HepG2 (cell line): ENCODE measurements at regions not wholly inside any gene's neighbourhood (a gene's known extent, or its start where the extent isn't known, plus 50 kb on each side); places are given as distances from the start of the nearest gene placed in this dataset.

Experiments
- ATAC-seq: fragments of 200-7000 bp; cut with Tn5 transposase; 3 replicates; pipeline ENCODE4 v1.9.1; 2020; ENCODE audit warnings: mild to moderate bottlenecking, moderate library complexity
- BruUV-seq: library from RNA; stranded (reverse); fragments of 400-500 nt; replicated peaks from 2 replicates; lab custom pipeline; 2021; lab: Mats Ljungman, UMichigan
- CTCF ChIA-PET: fragments of 300-600 bp; formaldehyde crosslinking; extraction: SDS; loops from one replicate; lab custom pipeline; 2021; ENCODE audit warnings: low total read pairs, inconsistent platforms, low intra/inter-chr PET ratio; lab: Yijun Ruan, JAX
- POLR2A ChIA-PET: fragments of 350-600 bp; sonication (Branson Sonifier 250); formaldehyde crosslinking; loops from one replicate; lab custom pipeline; 2020; ENCODE audit warnings: antibody characterized with exemption, inconsistent platforms; lab: Yijun Ruan, JAX
- DNase-seq: peaks from one replicate; pipeline ENCODE4 v3.0.0-alpha.2; 2015; ENCODE audit warnings: low spot score
- FAIRE-seq: peaks from 3 replicates; lab custom pipeline; 2011; peaks lifted over from hg19 to GRCh38; lab: Jason Lieb, UNC
- H2AFZ ChIP-seq: one replicate; pipeline ENCODE4 v1.6.1; 2011; ENCODE audit warnings: low read length, inconsistent platforms
- H3K27ac ChIP-seq: fragments of 300-600 bp; 3 replicates; pipeline ENCODE4 v1.8.0; 2011; ENCODE audit warnings: mixed run types, mild to moderate bottlenecking, mixed read lengths, low read length, inconsistent platforms; ENCODE audit not compliant: insufficient read depth; ENCODE audit errors: extremely low read length
- H3K27me3 ChIP-seq, 2 experiments: fragments of 200-600 bp in 1 of 2; 2 replicates in 1 of 2; 3 replicates in 1 of 2; pipeline versions ENCODE4 v1.6.0 to v1.8.0; 2011; ENCODE audit warnings: low read length in 2 of 2, mild to moderate bottlenecking in 2 of 2, moderate library complexity in 2 of 2, inconsistent platforms in 1 of 2; ENCODE audit not compliant: insufficient read depth in 2 of 2, control insufficient read depth in 1 of 2
- H3K36me3 ChIP-seq, 2 experiments: fragments of 200-600 bp in 1 of 2; replicated peaks in 1 of 2; 2 replicates in 1 of 2; 3 replicates in 1 of 2; pipeline versions ENCODE4 v1.5.1 to v1.8.0; 2011; ENCODE audit warnings: low read length in 2 of 2, inconsistent platforms in 1 of 2; ENCODE audit not compliant: insufficient read depth in 2 of 2, control insufficient read depth in 1 of 2
- H3K4me1 ChIP-seq: 2 replicates; pipeline ENCODE4 v1.5.1; 2012; ENCODE audit warnings: low read length, inconsistent platforms; ENCODE audit not compliant: insufficient read depth
- H3K4me2 ChIP-seq: 2 replicates; pipeline ENCODE4 v1.6.0; 2011; ENCODE audit warnings: low read depth, low read length, inconsistent platforms
- H3K4me3 ChIP-seq, 3 experiments: fragments of 200-600 bp in 1 of 3; sonication (generic), shearing (Covaris generic) in 1 of 3; replicated peaks in 1 of 3; 2 replicates each; pipeline ENCODE4 v1.5.1; 2011 to 2016; ENCODE audit warnings: low read length in 3 of 3, inconsistent platforms in 2 of 3, low read depth in 2 of 3, mild to moderate bottlenecking in 2 of 3, control low read depth in 1 of 3, mixed read lengths in 1 of 3; ENCODE audit not compliant: insufficient read depth in 1 of 3
- H3K79me2 ChIP-seq: one replicate; pipeline ENCODE4 v1.6.1; 2011; ENCODE audit warnings: low read length, inconsistent platforms; ENCODE audit not compliant: insufficient read depth
- H3K9ac ChIP-seq: 2 replicates; pipeline ENCODE4 v1.6.0; 2011; ENCODE audit warnings: mild to moderate bottlenecking, low read depth, low read length, inconsistent platforms; ENCODE audit not compliant: insufficient read depth
- H3K9me3 ChIP-seq: 2 replicates; pipeline ENCODE4 v1.5.1; 2012; ENCODE audit warnings: mild to moderate bottlenecking, low read length
- H4K20me1 ChIP-seq: 2 replicates; pipeline ENCODE4 v1.6.0; 2011; ENCODE audit warnings: inconsistent platforms, mild to moderate bottlenecking, low read length, moderate library complexity; ENCODE audit not compliant: insufficient read depth
- RCOR2 ChIP-seq: IDR thresholded peaks from 2 replicates; pipeline ENCODE4 v1.6.1; 2016; ENCODE audit warnings: missing biosample characterization, missing genetic modification reagents
- ZNF572 ChIP-seq: sonication (generic); formaldehyde crosslinking; IDR thresholded peaks from 2 replicates; pipeline ENCODE4 v1.5.1; 2020; ENCODE audit warnings: mild to moderate bottlenecking, missing genetic modification reagents
- ZNF891 ChIP-seq: sonication (generic); formaldehyde crosslinking; IDR thresholded peaks from 2 replicates; pipeline ENCODE4 v1.5.0; 2020; ENCODE audit warnings: mild to moderate bottlenecking, missing genetic modification reagents
- WGBS: methylation state at CpG from one replicate; pipeline ENCODE4 v1.1.6; 2017; ENCODE audit warnings: low lambda C conversion rate; 5-methylcytosine and 5-hydroxymethylcytosine counted together
- in situ Hi-C: cut with HindIII; loops from 2 replicates; pipeline ENCODE4 v1.10.0; 2017; ENCODE audit warnings: low pct_unique_long_range_greater_than_20kb; ENCODE audit not compliant: extremely low pct_ligation_motif_present
- intact Hi-C: fragments of 100-400 bp; cut with micrococcal nuclease; formaldehyde crosslinking; loops from one replicate; pipeline ENCODE4 v1.10.0; 2022; ENCODE audit not compliant: unreplicated experiment
- TF ChIP-seq, protein P1 (sequence below): sonication (generic); formaldehyde crosslinking; IDR thresholded peaks from 2 replicates; pipeline ENCODE4 v1.8.1; 2023; ENCODE audit warnings: mild to moderate bottlenecking, missing genetic modification reagents
- TF ChIP-seq, protein P2 (sequence below): sonication (generic); formaldehyde crosslinking; IDR thresholded peaks from 2 replicates; pipeline ENCODE4 v1.4.0; 2020; ENCODE audit warnings: missing genetic modification reagents
- TF ChIP-seq, protein P3 (sequence below), 2 experiments: sonication (generic) in 1 of 2; formaldehyde crosslinking in 1 of 2; IDR thresholded peaks; 2 replicates each; pipeline versions ENCODE4 v1.4.0 to v1.6.1; 2016 to 2020; ENCODE audit warnings: borderline replicate concordance in 1 of 2, low read depth in 1 of 2, mild to moderate bottlenecking in 1 of 2, missing genetic modification reagents in 1 of 2

DNA sequence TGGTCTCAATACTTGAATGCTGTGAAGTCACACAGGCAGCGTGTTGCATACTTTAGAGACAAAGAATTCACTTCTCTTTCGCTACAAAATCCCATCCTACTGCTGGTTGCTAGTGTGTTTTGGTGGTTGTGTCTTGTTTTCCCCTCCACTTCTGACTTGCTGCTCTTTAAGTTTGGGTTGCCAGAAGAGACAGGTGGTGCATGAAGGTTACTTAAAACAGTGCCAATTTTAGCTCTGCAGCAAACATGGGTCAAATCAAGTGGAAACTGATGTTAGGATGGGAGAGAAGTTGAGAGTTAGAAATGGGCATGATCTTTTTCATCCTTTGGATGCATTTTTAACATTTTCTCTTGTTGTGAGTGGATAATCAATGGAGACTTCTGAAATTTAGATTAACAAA is 136.2 kb upstream of the KCNH7 start:
- H3K4me1 ChIP-seq = no peaks in the 10 kb centered on the region
- H3K4me2 ChIP-seq = no peak overlapping the region
- no peak overlapping the region for H2AFZ ChIP-seq
- 3% methylated on average over 2 of the region's 2 CpGs for WGBS
- in situ Hi-C loops (no loop called here), intact Hi-C loops (no loop called here)
- no peaks in the 10 kb centered on the region for H4K20me1 ChIP-seq
- POLR2A ChIA-PET = no interaction called here
- H3K27me3 ChIP-seq = no peaks in the 10 kb centered on the region
- DNase-seq (no peak), FAIRE-seq (no peak), ATAC-seq (no peak)
- H3K9me3 ChIP-seq = no peaks in the 10 kb centered on the region
- H3K79me2 ChIP-seq = no peaks in the 10 kb centered on the region
- no TSS peak for BruUV-seq
- H3K9ac ChIP-seq = no peak overlapping the region
- H3K4me3 ChIP-seq = no peak overlapping the region
- H3K36me3 ChIP-seq = no peaks in the 10 kb centered on the region
- no peak for TF ChIP-seq ZNF891 (CRISPR knock-in tag)
- TF ChIP-seq, protein P1, sequence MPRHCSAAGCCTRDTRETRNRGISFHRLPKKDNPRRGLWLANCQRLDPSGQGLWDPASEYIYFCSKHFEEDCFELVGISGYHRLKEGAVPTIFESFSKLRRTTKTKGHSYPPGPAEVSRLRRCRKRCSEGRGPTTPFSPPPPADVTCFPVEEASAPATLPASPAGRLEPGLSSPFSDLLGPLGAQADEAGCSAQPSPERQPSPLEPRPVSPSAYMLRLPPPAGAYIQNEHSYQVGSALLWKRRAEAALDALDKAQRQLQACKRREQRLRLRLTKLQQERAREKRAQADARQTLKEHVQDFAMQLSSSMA (CRISPR knock-in tag) = no peak
- TF ChIP-seq RCOR2 (CRISPR knock-in tag) = no peak
- TF ChIP-seq ZNF572 (CRISPR knock-in tag) = no peak
- TF ChIP-seq, protein P2, sequence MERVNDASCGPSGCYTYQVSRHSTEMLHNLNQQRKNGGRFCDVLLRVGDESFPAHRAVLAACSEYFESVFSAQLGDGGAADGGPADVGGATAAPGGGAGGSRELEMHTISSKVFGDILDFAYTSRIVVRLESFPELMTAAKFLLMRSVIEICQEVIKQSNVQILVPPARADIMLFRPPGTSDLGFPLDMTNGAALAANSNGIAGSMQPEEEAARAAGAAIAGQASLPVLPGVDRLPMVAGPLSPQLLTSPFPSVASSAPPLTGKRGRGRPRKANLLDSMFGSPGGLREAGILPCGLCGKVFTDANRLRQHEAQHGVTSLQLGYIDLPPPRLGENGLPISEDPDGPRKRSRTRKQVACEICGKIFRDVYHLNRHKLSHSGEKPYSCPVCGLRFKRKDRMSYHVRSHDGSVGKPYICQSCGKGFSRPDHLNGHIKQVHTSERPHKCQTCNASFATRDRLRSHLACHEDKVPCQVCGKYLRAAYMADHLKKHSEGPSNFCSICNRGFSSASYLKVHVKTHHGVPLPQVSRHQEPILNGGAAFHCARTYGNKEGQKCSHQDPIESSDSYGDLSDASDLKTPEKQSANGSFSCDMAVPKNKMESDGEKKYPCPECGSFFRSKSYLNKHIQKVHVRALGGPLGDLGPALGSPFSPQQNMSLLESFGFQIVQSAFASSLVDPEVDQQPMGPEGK (CRISPR knock-in tag) = no peak
- TF ChIP-seq, all 625 proteins: peak for 0
- no peak overlapping the region for H3K27ac ChIP-seq
- CTCF ChIA-PET = no interaction called here

DNA sequence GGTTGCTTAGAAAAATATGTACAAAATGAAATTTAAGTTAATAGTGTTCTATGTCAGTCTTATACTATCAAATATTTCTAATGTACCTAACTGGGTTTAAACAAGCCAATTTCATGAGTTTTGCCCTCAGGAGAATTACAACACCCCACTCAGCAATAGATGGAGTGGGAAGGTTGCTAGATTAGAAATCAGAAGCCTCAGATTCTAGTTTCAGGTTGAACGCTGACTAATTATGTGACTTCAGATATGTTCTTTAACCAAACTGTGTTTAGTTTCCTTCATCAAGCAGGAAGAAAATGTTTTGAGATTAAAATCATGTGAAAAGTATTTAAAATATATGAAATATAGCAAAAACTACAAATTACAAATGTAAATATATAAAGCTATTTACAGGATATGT is 133.8 kb upstream of the KCNH7 start:
- intact Hi-C loops (no loop called here), in situ Hi-C loops (no loop called here)
- Histone ChIP-seq H3K4me2 (no peak overlapping the region), H3K9me3 (no peaks in the 10 kb centered on the region), H4K20me1 (no peaks in the 10 kb centered on the region), H3K27me3 (no peaks in the 10 kb centered on the region), H3K4me1 (no peaks in the 10 kb centered on the region), H2AFZ (no peak overlapping the region), H3K27ac (no peak overlapping the region), H3K9ac (no peak overlapping the region), H3K4me3 (no peak overlapping the region), H3K36me3 (no peaks in the 10 kb centered on the region), H3K79me2 (no peaks in the 10 kb centered on the region)
- TF ChIP-seq, protein P3, sequence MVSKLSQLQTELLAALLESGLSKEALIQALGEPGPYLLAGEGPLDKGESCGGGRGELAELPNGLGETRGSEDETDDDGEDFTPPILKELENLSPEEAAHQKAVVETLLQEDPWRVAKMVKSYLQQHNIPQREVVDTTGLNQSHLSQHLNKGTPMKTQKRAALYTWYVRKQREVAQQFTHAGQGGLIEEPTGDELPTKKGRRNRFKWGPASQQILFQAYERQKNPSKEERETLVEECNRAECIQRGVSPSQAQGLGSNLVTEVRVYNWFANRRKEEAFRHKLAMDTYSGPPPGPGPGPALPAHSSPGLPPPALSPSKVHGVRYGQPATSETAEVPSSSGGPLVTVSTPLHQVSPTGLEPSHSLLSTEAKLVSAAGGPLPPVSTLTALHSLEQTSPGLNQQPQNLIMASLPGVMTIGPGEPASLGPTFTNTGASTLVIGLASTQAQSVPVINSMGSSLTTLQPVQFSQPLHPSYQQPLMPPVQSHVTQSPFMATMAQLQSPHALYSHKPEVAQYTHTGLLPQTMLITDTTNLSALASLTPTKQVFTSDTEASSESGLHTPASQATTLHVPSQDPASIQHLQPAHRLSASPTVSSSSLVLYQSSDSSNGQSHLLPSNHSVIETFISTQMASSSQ (IDR thresholded peaks at IDR 0.05; ENCODE audit: low read depth) = no peak
- TF ChIP-seq, protein P3 (CRISPR knock-in tag; IDR thresholded peaks at IDR 0.05; ENCODE audit: borderline replicate concordance) = no peak
- ChIA-PET CTCF (no interaction called here), POLR2A (no interaction called here)
- ATAC-seq (no peak), DNase-seq (no peak), FAIRE-seq (no peak)
- no TSS peak for BruUV-seq
- WGBS = 44% methylated on average over 1 of the region's 1 CpG
